Activated CD4-positive, CD25-positive, alpha-beta regulatory T cell treated with anti-CD3 and anti-CD28 coated beads, Interleukin-2, amount 50 U/mL, for 24 hours (primary cell): ENCODE measurements at regions not wholly inside any gene's neighbourhood (a gene's known extent, or its start where the extent isn't known, plus 50 kb on each side); places are given as distances from the start of the nearest gene placed in this dataset.

Experiments used
- ATAC-seq, 2 donors: fragments of 150-1000 bp; cut with Tn5 transposase; one replicate each; pipeline ENCODE4 v1.10.0; 2021; ENCODE audit warnings: mild to moderate bottlenecking in 1 of 2, moderate library complexity in 1 of 2

DNA sequence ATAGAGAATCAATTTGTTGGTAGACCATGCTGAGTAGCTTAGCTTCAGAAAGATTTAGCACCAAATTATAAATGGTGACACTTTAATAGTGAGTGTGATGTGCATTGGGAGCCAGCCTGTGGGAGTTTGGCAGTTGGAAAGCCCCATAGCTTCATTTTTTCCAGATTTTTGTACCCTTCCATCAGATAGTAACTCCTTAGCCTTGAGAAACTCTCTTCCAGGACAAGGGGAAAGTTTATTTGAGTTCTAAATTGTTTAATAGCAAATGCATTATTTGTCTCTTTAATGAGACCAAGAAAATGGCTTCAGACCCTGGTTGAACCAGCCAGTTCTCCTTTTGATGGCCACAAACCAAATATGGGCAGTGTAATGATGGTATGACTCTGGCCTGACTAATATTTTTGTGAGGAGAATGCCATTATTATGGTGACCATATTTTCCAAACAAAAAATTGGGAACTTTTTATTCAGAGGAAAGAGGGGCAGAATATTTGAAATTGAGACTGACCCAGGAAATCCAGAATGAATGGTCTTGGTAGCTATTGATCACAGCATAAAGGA lies 49.8 kb downstream of the PLCE1 start:
- no peak for ATAC-seq

DNA sequence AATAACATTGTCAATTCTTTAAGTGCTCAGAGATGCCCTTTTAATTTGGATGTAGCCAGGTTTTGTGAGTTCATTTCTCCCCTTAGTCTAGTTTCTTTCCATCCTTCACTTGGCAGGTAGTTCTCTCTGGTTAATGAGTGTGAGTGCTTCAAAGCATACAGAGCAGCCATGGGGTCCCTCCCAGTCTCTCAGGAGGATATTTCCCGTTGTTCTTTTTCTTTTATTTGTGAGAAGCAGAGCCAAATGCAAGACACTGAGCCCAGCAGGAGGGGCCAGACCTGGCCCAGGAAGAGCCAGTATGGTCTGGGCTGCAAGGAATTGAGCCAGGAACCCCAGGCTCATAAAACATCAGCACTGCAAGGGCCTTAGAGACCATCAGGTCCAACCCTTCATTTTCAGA lies 52.4 kb downstream of the PLCE1 start:
- ATAC-seq = no peak

DNA sequence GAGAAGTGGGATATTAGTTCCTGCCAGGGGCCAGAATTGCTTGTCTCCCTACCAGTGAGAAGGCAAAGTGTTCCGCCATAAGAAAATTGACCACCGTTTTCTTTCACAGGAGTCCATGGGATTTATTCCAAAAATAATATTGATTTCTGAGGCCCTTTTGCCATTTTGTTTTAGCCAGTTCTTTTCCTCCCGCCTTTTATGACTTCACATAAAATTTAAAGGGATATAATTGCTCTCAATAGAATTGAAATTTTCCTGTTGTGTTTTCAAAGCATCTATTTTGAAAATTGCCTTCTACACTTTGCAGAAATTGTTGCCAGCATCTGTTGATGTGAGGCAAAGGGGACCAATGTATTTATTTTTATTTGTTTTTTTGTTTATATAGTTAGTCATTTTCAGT lies 53.6 kb downstream of the PLCE1 start:
- ATAC-seq = no peak

DNA sequence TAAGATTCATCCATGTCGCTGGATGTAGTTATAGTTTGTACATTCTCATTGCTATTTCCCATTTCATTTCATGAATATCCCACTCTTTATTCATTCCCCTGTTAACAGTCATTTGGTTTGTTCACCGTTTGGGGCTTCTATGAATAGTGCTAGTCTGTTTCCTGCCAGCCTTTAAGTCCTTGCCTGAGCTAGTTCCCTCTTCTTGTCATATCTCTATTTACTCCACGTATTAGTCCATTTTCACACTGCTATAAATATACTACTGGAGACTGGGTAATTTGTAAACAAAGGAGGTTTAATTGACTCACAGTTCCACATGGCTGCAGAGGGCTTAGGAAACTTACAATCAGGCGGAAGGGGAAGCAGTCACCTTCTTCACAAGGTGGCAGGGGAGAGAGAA lies 56.2 kb downstream of the PLCE1 start:
- no peak for ATAC-seq

- no peak for ATAC-seq
Observed at GRCh38 chr10:94052281-94052680, 58.5 kb downstream of the PLCE1 start.

DNA sequence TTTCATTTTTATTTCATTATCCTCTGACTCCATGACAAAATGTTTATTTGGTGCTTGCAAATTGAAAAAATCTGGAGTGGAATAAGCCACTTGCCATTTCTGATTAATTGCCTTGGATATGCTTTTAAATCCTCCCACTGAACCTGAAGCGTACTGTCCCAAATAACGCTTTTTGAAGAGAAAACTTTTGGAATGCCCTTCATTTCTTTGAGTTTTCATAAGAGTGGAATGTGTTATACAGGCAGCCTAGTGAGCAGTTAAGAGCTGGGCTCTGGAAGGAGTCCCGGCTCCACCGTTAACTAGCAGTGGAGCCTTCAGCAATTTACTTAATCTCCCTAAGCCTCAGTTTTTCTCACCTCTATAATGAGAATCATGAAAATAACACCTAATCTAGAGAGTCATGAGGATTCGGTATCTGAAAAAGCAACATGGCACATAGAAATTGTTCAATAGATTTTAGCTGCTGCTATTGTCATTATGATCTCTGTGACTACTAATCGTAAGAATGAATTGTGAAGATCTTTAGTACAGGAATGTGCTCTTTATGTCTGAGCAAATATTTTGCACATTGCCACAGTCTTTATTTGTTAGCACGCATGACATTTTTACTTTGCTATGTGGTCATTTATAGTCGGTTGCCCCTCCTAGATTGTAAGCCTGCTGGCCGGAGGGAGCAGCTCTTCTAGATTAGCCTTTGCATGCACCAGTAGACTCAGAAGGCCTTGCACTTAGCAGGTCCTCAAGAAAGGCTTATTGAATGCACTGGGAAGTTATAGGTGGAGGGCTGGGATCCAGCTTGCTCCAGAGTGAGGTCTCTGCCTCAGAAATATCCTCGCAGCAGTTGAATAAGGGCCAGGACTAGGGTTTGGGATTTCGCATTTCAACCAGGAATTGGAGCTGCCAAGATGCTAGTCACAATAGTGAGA lies 59.4 kb downstream of the PLCE1 start:
- ATAC-seq = no peak

- ATAC-seq = no peak
Observed at GRCh38 chr10:94059178-94059883, 65.6 kb downstream of the PLCE1 start.

DNA sequence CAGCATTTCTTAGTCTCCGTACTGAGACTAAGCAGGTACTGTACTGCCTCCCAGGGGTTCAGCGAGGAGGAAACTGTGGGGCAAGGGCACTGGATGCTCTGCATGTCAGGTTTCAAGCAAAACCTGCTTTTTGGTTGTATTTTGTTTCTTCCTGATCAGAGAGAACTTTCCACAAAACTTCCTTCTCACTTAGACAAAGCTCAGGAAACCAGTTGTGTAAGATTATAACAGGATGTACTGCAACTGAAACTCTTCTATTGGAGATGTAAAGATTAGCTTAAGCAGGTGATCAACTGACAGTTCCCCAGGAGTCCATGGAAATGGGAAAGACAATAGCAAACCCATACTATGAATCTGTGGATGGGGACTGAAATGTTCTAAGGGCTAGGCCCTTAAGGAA lies 67.3 kb downstream of the PLCE1 start:
- no peak for ATAC-seq

- no peak for ATAC-seq
Observed at GRCh38 chr10:94062611-94063010, 68.9 kb downstream of the PLCE1 start.

DNA sequence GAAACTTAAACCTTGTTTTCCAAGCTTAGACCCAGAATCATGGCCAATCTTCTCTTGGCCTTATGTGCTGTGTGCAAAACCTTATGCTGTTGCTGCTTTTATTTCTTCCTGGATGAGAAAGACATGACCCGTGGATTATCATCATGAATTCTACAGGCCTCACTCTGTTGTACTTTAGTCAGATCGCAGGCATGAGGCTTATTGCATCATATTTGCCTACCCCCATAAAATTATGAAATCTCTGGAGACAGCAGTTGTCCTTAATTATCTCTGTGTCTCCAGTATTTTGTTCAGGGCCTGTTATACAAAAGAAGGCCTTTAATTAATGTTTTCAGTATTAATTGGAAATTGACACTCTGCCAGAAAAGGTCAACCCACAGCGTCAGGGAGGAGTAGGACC lies 71.6 kb downstream of the PLCE1 start:
- ATAC-seq = no peak

- ATAC-seq = no peak
Observed at GRCh38 chr10:94065787-94066186, 72.1 kb downstream of the PLCE1 start.

GRCh38 chr10:94066411-94066810 lies 72.7 kb downstream of the PLCE1 start:
- no peak for ATAC-seq

- ATAC-seq = no peak
Observed at GRCh38 chr10:94069884-94070283, 76.2 kb downstream of the PLCE1 start.

DNA sequence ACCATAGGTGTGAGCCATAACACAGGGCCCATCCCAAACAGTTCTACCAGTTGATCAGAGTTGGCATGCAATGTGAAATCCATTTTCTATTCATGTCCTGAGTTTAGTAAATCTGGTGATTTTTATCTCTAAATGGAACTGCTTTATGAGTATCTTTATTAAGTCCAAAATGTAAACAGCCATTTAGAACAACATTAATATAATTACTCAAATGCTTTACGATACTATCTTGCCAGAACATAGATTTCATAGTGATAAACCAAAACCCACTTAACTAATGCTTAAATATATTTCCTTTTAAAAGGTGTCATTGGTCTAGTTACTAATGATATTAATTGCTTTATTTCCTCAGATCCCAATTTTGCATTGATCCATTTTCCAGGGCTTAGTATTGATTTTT lies 80.7 kb downstream of the PLCE1 start:
- no peak for ATAC-seq

GRCh38 chr10:94075506-94075905 lies 81.8 kb downstream of the PLCE1 start:
- no peak for ATAC-seq

GRCh38 chr10:94076325-94076841 lies 82.7 kb downstream of the PLCE1 start:
- ATAC-seq = no peak

DNA sequence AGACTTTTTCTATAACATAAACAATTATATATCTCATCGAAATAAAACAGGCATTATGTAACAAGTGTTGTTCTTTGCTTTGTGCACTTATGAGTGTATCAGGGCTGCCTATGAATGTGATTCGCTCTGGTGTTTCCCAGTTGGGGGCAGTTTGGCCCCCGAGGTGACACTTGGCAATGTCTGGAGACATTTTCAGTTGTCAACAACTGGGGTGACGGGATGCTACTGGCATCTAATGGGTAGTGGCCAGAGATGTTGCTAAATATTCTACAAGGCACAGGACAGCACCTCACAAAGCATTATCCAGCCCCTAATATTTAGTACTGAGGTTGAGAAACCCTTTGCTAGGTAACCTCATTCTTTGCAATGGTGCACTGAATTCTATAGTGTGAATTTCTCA lies 83.3 kb downstream of the PLCE1 start:
- ATAC-seq = no peak

- no peak for ATAC-seq
Observed at GRCh38 chr10:94080108-94080507, 86.4 kb downstream of the PLCE1 start.

DNA sequence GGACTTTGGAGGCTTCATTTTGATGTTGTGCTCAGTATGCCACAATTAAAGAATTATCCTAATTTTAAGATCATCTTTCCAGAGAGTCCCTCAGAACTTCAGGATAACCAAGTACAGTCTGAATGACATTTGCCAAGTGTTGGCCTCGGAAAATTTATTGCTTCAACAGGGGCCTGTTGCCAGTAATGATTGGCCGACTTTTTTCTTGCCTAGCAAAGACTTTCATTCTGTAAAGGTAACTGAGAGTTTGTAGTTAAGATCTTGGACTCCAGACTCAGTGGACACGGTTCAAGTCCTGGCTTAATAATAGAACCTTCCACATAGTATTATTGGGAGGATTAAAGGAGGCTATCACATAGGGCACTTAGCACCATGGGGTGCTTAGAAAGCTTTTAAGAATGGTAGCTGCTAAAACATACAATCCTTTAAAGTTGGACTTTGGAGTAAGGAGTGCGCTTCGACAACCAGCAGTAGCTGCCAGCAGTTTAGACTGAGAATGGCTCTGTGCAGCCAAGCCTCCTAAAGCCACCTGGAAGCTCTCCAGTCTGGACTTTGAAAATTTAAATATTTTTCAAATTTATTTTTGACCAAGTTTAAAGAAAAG lies 90.0 kb downstream of the PLCE1 start:
- no peak for ATAC-seq

DNA sequence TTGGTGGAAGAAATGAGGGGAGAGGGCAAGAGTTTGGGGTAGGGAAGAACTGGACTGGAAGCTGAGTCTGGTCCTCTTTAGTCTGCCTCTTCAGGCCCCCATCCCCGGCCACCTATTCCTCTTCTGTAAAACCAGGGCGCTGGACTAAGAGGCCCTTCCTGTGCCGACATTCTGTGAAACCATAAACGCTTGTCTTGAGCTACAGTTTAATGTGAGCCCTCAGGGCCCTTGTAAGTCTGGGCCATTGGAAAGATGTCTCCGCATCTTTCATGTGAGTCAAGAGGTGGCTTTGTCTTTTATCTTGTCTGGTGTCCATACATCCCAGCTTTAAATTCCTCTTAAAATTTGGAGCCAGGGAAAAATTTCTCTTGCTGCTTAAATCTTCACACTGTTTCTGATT lies 90.6 kb downstream of the PLCE1 start:
- ATAC-seq = no peak

DNA sequence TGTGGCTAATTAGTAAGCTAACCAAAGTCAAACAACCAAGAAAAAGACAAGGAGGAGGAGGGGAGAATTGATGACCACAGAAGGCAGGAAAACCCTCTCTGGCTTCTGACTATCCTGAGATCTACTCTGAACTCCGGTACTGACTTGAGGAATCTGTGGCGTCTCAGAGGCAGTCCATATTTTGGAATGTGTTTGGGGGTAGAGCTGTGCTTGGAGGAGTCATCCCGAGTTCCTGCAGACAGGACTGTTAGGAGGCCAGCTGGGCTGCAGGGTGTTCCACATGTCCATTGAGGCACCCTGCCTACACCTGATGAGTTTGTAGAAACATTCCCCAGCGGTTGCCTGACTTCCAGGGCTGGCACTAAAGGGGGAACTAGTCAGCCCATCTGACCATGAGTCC lies 91.6 kb downstream of the PLCE1 start:
- no peak for ATAC-seq

GRCh38 chr10:94085766-94086437 lies 92.2 kb downstream of the PLCE1 start:
- no peak for ATAC-seq

- no peak for ATAC-seq
Observed at GRCh38 chr10:94088926-94089381, 95.2 kb downstream of the PLCE1 start.
